ENCODE measurements at regions not wholly inside any gene's neighbourhood (a gene's known extent, or its start where the extent isn't known, plus 50 kb on each side); places are given as distances from the start of the nearest gene placed in this dataset.

- TF ChIP-seq SKIL (IDR thresholded peaks at IDR 0.05; ENCODE audit: low read depth, poor library complexity, severe bottlenecking) (no peak), TAF1 (IDR thresholded peaks at IDR 0.05; ENCODE audit: borderline replicate concordance, low read depth, low read length) (no peak), KDM1A (IDR thresholded peaks at IDR 0.05; ENCODE audit: borderline replicate concordance) (no peak), ATF2 (IDR thresholded peaks at IDR 0.05; ENCODE audit: low read length) (no peak), RCOR1 (conservative IDR thresholded peaks at IDR 0.05; ENCODE audit: low read depth, low read length) (no peak)
- TF ChIP-seq, protein P1, sequence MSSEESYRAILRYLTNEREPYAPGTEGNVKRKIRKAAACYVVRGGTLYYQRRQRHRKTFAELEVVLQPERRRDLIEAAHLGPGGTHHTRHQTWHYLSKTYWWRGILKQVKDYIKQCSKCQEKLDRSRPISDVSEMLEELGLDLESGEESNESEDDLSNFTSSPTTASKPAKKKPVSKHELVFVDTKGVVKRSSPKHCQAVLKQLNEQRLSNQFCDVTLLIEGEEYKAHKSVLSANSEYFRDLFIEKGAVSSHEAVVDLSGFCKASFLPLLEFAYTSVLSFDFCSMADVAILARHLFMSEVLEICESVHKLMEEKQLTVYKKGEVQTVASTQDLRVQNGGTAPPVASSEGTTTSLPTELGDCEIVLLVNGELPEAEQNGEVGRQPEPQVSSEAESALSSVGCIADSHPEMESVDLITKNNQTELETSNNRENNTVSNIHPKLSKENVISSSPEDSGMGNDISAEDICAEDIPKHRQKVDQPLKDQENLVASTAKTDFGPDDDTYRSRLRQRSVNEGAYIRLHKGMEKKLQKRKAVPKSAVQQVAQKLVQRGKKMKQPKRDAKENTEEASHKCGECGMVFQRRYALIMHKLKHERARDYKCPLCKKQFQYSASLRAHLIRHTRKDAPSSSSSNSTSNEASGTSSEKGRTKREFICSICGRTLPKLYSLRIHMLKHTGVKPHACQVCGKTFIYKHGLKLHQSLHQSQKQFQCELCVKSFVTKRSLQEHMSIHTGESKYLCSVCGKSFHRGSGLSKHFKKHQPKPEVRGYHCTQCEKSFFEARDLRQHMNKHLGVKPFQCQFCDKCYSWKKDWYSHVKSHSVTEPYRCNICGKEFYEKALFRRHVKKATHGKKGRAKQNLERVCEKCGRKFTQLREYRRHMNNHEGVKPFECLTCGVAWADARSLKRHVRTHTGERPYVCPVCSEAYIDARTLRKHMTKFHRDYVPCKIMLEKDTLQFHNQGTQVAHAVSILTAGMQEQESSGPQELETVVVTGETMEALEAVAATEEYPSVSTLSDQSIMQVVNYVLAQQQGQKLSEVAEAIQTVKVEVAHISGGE (CRISPR knock-in tag; IDR thresholded peaks at IDR 0.05), result no peak
Observed at GRCh38 chr5:159610966-159611579, 280.8 kb upstream of the IL12B start (continued).

Measured in GM12878 (cell line).